ENCODE measurements at regions not wholly inside any gene's neighbourhood (a gene's known extent, or its start where the extent isn't known, plus 50 kb on each side); places are given as distances from the start of the nearest gene placed in this dataset.

DNA sequence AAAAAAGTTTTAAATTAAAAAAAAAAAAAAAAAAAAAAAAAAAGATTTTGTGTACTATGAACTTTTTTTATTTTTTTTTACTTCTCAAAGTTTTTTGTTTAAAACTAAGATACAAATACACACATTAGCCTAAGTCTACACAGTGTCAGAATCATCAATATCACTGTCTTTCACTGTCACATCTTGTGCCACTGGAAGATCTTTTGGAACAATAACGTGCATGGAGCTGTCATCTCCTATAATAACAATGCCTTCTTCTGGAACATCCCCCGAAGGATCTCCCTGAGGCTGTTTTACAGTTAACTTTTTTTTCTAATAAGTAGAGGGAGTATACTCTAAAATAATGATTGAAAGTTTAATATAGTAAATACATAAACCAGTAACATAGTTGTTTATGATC lies 295.7 kb downstream of the KCNJ2 start:
- TF ChIP-seq CTCF (IDR thresholded peaks at IDR 0.05; ENCODE audit: insufficient read depth, low read depth, low read length) = no peak

GRCh38 chr17:70468661-70469060 lies 299.3 kb downstream of the KCNJ2 start:
- DNase-seq (ENCODE audit: low read depth) = no peak
- no peak overlapping the region for H3K4me3 ChIP-seq (ENCODE audit: low read depth, low read length)
- TF ChIP-seq CTCF (IDR thresholded peaks at IDR 0.05; ENCODE audit: insufficient read depth, low read depth, low read length) = no peak

More for the DNA sequence above, 295.7 kb downstream of the KCNJ2 start:
- no peak for DNase-seq (ENCODE audit: low read depth)
- H3K4me3 ChIP-seq (ENCODE audit: low read depth, low read length) = no peak overlapping the region

GRCh38 chr17:70473049-70473448 lies 303.7 kb downstream of the KCNJ2 start:
- TF ChIP-seq CTCF (IDR thresholded peaks at IDR 0.05; ENCODE audit: insufficient read depth, low read depth, low read length) = no peak
- DNase-seq (ENCODE audit: low read depth) = no peak
- H3K4me3 ChIP-seq (ENCODE audit: low read depth, low read length) = no peak overlapping the region

DNA sequence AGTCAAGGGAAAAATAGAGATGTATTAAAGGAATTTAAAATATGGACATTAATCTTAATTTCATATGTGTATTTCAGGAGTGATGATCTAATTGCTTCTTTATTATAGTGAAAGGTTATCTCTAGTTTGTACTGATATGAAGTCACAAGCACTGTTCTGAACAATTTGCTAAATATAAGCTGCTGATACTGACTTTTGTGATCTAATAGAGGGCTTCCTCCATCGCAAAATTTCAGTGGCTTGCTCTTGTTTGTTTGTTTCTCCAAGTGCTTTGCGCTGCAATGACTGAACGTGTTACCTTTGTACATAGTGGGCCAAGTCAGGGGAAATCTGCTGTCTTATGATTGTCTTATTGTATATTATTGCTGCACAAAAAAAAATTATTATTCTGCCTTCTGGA lies 307.0 kb downstream of the KCNJ2 start:
- DNase-seq (ENCODE audit: low read depth) = no peak
- H3K4me3 ChIP-seq (ENCODE audit: low read depth, low read length) = no peak overlapping the region
- TF ChIP-seq CTCF (IDR thresholded peaks at IDR 0.05; ENCODE audit: insufficient read depth, low read depth, low read length) = no peak

DNA sequence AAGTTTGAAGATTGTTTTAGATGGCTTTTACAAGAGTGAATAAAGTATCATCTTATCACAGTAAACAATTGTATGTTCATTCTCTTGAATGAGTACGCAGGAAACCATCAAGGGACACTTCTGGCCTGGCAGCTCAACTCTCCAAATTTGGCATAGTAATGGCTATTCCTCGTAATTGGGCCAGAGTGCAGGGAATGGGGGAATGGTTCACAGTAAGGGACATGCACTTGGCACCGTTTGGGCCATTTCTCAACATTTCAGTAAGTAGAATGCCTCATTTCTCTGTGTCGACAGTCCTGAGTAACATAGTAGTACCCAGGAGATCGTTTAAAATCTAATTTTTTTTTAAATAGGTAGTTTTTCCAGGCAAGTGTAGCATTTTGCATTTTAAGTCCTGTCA lies 309.6 kb downstream of the KCNJ2 start:
- no peak for TF ChIP-seq CTCF (IDR thresholded peaks at IDR 0.05; ENCODE audit: insufficient read depth, low read depth, low read length)
- no peak overlapping the region for H3K4me3 ChIP-seq (ENCODE audit: low read depth, low read length)
- no peak for DNase-seq (ENCODE audit: low read depth)

- no peak for DNase-seq (ENCODE audit: low read depth)
- TF ChIP-seq CTCF (IDR thresholded peaks at IDR 0.05; ENCODE audit: insufficient read depth, low read depth, low read length) = no peak
- no peak overlapping the region for H3K4me3 ChIP-seq (ENCODE audit: low read depth, low read length)
Measured at GRCh38 chr17:70479779-70480178, 310.4 kb downstream of the KCNJ2 start.

DNA sequence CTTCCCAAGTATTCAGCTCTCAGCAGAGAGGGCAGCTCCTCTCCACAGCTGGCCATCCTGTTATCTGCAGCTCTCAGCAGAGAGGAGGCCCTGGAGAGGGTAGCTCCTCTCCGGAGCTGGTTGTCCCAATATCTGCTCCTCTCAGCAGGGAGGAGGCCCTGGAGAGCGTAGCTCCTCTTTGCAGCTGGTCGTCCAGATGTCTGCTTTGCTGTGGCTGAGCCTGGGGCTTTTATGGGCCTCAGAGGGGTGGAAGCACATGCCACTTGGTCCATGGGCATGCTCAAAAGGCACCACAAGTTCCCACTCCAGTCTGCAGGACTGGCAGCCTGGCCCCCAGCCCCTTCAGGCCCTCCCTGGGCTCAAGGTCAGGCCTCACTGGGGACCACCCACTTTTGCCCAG lies 314.3 kb downstream of the KCNJ2 start:
- no peak for TF ChIP-seq CTCF (IDR thresholded peaks at IDR 0.05; ENCODE audit: insufficient read depth, low read depth, low read length)
- DNase-seq (ENCODE audit: low read depth) = no peak
- H3K4me3 ChIP-seq (ENCODE audit: low read depth, low read length) = no peak overlapping the region

All from fibroblast of villous mesenchyme (primary cell).